ENCODE measurements at regions not wholly inside any gene's neighbourhood (a gene's known extent, or its start where the extent isn't known, plus 50 kb on each side); places are given as distances from the start of the nearest gene placed in this dataset.
A peak's percentile ranks its signal among the peaks of the same experiment; 100 is the strongest.
"Not testable (repeated sequence)": the region's sequence is repeated elsewhere in the genome, so short reads cannot be mapped to it uniquely, and the experiment has no call there.

DNA sequence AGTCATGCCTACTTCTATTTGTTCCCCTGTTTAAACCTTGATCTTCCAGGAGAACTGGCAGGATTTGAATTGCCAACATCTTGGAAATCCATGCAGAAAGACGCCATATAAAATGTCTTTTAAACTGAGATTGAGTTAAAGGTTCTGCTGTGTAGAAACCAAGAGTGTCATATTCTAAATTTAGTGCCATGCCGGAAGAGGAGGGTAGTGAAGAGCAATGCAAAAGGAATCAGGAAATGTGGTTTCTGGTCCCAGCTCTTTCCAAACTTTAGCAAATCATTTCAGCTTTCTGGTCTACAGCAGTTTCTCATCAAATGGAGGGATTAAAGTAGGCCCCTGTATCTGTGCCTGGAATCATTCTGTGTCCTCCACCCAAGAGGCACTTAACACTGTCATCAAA, 85.7 kb downstream of the BTG1 start:
- peak; percentile 67 to 73 for DNase-seq

DNA sequence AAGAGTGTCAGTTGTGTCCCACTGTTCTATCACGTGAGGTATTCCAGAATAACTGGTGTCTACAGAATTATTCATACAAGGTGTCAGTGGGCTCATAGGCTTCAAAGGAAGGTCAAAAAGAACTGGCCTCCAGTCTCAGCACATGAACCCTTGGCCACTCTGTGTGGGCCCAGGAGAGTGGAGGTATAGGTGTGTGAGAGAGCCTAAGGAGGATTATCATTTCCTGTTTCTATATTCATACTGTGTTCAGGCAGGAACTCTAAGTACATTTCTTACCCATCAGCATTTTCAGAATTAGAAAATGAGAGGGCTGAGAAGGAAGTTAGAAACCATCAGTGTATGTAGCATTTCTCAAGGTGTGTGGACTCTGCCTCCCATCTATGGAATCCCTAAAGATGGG, 87.0 kb downstream of the BTG1 start:
- DNase-seq: no peak

DNA sequence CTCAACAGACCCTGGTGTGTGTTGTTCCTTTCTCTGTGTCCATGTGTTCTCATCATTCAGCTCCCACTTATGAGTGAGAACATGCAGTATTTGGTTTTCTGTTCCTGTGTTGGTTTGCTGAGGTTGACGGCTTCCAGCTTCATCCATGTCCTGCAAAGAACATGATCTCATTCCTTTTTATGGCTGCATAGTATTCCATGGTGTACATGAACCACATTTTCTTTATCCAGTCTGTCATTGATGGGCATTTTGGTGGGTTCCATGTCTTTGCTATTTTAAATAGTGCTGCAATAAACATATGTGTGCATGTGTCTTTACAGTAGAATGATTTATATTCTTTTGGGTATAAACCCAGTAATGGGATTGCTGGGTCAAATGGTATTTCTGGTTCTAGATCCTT, 88.9 kb downstream of the BTG1 start:
- DNase-seq: not testable (repeated sequence)

DNA sequence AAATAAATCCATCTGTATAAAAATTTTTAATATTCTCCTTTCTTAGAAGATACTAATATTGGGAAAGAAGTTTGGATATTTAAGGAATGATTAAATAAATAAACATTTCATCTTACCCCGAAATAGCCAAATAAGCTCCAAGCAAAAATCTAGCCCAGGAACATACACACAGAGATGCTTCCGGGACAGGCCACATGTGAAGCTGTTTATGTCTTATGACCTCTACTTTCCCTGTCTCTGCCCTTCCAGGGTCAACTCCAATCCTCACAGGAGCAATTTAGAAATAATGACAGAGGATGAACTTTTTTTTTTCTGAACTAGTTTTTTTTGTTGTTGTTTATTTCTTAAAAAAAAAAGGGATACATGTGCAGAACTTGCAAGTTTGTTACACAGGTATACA, 89.4 kb downstream of the BTG1 start:
- no peak for DNase-seq

DNA sequence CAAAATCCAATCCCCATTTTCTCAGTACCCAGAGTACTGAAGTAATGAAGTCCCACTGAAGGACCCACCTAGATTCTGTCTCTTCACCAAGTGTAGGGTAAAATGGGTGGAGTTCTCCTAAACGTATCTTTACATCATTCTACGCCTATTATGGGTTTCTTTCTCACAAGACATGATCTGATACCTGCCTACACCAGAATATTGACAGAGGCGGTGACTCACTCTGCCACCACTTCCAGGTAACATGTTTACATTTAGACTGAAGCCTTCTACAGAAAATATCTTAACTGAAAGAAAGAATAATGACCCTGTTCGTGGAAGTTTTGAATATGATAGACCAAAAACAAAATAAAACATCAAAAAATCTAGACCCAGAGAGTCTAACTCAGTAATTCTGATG, 89.8 kb downstream of the BTG1 start:
- DNase-seq: no peak

DNA sequence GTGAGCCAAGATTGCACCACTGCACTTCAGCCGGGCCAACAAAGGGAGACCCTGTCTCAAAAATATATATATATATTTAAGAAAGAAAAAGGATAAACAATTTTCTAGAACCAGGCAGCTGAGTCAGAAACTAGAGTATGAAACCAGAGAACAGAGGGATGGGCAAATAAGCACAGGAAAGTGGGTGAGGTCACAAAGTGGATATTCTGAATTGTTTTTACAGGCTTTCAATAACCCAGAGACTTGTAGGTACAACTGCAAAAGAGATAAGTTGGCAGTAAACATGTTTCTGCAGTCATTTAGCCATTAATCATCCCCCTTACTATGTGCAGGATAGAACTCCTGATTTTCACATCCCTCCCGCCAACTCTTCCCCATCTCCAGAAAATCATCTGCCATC, 94.2 kb downstream of the BTG1 start:
- no peak for DNase-seq

DNA sequence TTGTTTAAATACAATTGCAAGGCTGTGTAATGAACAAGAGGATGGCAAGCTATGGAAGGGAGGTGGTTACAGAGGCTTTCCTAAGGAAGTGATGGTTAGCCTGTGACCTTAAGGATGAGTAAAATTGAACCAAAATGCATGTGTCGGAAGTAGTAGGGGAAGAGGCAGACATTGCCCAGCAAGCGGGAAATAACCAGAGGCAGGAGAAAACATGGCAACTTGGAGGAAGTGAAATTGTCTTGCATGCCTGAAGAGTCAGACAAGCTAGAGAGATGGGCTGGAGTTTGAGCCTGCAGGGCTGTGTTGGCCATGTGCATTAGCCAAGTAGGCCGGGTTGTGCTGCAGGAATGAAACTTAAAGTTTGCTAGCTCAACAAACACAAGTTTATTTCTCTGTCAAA, 96.2 kb downstream of the BTG1 start:
- no peak for DNase-seq

DNA sequence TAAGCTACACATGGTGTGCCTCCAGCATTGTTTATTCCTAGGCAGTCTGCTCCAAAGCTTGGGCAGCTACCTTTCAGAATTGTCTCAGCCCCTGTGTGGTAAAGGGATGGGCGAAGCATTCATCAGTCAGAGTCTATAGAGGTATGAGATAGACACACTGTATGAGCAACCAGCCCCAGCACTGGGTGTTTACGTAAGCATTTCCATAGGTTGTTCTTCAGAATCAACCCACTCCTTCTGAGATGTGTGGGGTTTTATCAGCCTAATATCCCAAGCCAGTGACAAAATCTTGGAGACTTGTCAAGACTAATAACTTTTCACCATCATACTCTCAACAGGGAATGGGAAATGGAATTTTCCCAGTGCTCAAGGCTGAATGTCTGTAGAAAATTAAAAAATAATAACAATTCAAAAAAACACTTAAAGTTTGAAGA, 98.2 kb downstream of the BTG1 start:
- no peak for DNase-seq

DNA sequence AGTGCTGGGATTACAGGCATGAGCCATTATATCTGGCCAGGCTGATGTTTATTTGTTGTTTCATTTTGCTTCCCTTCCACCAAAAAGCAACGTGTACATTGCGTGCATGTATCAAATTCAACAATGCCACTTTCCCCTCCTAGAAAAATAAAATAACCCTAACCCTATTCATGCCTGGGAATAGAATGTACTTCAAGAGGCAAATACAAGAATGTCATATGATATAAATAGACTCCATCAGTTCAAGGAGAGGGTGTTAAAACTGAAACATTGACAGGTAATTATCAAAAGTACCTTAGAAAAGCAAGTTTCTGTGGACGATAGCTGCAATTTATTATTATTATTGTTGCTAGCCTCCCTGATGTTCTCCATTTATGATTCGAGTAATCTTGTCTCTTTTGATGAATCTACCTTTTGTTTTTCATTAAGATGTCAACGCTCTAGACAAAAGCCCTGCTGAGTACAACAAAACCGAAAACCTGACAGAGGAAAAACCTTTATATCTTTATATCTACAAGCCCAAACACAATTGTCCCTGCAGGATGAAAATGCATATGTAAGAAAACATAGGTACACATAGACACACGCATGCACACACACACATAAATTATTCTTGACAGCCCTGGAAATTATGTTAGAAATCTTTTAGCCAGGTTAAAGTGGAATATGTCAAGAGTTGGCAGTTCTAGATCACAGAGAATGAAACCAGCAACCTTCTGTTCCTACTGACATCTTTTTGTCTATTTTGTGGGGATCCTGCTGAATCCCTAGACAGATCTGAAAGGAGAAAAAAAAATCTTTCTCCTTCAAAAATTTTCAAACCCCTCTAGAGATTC, 98.9 kb downstream of the BTG1 start:
- no peak for DNase-seq

DNA sequence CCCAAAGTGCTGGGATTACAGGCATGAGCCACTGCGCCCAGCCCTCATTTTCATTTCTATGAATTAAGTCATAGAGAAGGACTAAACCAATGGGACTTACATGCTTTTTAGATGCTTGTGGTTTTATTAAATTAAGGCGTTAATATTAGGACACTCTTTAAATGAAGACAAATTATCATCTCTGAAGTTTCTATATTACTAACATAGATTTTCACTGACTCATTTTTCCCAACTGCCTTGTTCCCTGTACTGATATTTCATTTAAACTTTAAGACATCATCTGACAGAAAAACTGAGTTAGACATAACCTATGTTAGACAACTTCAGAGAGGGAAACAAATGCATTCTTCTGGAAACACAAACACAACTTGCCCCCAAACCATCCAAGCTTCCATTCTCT, 99.8 kb downstream of the BTG1 start:
- DNase-seq: no peak

DNA sequence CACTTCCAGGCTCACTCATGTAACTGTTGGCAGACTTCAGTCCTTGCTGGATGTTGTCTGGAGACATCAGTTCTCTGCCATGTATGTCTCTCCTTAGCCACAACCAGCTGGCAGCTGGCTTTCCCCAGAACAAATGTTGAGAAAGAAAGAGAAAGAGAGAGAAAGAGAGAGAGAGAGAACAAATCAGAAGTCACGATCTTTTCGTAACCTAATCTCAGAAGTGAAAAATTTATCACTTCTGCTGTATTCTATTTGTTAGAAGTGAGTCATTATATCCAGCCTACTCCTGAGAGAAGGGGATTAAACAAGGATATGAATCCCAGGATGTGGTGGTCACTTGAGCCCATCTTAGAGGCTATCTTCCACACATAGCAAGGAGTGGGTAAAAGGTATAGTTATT, 101.2 kb downstream of the BTG1 start:
- DNase-seq: no peak

DNA sequence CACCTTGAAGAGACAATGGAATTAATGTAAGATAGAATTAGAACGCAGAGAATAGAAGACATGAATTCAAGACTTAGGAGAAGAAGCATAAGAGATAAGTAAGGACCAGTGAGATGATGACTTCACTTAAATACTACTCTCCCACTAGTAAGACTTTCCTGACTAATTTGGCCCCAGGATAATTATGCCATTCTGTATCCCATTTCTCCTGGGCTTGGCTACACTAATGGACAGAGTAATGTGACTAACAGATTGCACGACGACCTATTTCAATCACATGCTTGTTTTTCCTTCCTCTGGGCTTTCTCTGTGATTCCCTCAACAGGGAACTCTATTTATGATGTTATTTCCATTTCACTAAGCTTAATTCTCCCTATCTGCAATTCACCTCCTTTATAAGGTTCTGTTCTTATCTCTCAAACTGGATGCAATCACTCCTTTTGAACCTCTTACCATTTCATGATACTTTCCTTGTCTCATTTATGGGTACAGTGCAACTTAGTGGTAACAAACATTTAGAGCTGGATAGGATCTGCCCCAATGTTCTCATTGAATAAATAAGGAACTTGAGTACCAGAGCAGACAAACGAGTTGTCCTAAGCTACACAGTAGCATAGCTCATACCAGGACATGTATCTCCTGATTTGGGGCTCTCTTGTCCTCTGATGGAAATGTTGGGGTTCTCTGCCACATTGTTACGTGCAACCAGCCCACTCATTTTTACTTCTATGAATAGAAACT, 102.7 kb downstream of the BTG1 start:
- no peak for DNase-seq

DNA sequence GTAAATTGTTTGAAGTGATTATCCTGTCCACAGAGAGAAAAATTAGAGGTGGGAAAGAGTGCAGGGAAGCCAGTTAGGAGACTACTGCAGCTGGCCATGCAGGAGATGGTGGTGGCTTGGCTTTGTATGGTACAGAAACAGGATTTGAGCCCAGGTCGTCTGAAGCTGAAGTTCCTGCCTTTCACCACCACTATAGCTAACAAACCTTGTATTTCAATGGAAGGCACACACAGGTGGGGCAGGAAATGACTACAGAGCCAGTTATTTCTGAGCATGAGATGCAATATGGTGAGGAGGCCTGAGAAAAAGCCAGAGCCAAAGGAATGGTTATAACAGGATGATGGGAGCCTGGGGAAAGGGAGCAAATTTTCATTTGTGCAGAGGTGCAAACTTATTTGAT, 103.9 kb downstream of the BTG1 start:
- no peak for DNase-seq

DNA sequence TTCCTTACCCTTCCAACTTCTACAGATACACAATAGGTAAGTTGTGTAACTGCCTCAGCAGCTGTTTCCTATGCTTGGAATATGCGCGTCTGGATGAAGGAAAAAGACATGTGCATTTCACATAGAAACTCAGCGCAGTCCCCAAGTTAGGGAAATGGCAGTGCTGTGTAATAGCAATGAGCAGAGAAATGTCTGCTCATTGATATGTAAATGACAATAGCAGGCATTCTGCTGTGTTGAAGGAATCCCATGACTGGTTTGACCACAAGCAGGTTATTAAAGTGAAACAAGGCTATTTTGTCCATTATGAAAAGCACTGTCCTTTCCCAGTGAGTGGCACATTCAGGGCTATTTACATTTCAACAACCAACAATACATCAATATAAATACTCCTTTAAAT, 106.6 kb downstream of the BTG1 start:
- no peak for DNase-seq

DNA sequence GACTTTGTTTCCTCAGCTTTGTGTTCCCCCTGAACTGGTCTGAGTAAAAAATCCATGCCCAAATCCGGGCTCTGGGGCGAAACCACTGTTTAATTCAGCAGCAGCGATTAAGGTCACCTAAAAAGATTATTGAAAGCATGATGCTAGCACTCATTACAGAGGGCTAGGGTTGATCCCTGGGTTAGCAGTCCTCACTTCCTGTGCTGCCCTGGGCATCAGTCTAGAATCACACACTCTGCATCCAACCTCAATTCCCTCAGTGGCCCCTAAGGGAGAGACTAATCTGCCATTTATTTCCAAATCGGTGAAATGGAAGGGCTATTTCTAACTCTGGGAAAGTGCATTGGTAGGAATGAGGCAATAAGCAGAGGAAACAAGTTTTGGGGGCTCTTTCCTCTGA, 107.2 kb downstream of the BTG1 start:
- no peak for DNase-seq

DNA sequence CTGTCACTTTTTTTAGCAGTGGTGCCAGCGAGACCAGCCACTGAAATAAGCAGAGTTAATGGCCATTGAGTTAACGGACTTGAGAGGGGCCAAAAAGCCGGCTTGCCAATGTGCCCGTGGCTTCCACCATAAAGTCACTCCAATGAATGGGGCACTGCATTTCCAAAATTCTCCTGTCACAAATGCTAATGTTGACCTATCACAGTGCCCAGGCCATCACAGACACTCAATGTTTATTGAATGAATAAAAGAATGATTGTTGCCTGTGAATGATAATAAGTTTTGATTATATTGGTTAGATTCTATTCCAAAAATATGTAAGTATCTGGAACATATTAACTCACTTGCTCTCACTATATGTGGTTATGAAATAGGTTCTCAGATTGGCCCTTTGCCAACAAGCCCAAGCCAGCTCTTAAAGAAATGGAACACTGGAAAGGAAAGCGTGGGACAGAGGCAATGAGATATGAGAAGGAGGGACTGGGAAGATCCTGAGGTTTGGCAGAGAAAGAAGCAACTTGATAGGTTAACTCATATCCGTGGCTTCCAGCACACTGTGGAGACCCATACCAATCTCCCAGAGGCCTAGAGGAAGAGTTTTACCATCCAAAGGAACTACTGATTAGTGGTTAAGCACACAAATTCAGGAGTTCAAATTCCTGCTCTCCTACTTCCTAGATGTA, 108.7 kb downstream of the BTG1 start:
- DNase-seq: no peak

DNA sequence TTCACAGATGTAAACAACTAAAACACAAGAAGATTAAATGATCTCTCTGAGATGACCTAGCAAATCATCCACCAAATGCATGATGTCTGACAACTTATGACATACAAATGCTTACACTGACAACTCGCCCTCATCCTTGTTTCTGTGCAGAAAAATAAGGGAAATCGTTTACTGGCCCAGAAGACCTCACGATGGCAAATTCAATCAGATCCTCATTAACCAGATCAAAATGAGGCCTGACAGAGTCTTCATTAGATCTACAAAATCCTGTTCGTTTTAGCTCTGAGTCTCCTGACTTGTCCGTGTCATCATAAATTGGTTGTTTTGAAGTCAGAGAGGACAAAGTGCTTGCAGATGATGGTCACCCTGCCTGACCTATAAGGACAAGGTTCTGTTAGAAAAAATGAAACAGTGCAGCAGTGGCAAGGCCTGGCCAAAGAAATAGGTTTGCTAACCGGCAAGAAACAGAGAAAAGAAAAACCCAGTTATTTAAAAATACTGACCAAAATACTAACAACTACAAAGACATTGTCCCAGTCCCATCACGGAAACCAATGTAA, 109.5 kb downstream of the BTG1 start:
- DNase-seq: no peak

DNA sequence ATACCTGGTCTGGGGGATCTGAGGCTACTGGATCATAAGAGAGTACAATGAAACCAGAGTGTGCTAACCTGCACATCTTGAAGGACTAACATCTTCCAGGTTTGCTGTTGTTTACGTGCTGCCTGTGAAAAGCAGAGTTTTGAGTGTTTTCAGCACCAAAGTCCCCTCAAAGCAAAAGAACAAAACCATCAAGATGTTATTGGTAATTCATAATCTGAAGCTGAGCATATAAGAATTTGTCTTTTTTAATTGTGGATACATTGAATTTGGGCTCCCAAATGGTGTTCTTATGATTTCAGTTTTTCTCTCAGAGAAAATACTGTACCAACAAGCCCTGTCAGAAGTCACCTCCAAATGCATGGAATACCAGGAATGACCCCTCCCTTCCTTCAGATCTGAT, 110.2 kb downstream of the BTG1 start:
- DNase-seq: no peak

DNA sequence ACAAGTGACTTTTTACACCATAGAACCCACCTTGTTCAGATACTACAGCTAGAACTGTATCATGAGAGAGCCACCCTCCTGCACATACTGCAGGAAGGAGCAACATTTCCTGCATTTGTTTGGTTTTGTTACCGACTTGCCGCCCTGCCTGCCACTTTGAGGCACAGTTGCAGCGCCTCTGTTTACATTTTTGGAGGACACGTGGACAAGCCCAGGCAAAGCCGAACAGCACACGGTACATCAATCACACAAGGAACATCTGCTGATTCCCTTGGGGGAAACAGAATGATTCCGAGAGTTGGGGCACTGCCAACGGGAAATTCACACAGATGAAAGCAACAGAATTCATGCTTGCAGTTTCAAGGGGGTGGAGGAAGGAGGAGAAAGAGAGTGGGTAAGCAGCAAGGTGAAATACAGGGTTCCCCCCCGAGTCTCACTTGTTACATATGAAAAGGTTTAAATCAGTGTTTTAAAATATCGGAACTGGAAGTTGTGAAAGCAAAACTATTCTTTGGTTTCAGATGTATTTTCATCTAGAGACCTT, 110.7 kb downstream of the BTG1 start:
- no peak for DNase-seq

DNA sequence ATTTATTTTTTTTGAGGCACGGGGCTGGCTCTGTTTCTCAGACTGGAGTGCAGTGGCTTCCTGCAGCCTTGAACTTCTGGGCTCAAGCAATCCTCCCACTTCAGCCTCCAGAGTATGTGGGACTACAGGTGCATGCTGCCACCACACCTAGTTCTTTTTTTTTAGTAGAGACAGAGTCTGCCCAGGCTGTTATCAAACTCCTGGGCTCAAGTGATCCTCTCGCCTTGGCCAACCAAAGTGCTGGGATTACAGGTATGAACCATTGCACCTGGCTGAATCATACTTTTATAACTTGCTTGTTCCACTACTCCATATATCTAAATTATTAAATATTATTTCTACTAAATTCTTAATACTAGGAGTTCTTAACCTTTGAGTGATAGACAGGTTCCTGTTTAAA, 111.6 kb downstream of the BTG1 start:
- DNase-seq: no peak

DNA sequence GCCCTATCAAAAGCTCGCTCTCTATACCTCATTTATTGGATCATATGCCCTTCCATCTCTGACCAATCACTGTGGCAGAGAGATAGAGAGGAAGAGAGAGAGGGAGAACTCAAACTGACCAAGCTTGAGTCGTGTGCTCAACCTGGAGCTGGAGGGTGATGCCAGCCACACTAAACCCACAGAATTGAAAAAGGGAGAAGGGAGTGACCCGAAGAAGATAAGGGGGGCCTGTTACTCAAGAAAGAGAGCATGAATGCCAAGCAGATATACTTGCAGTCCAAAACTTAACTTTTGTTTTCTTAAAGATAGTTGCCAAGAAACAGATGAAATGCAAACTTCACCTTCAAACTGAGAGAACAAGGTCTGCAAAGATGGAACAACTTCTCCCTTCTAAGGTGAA, 112.7 kb downstream of the BTG1 start:
- DNase-seq: no peak

DNA sequence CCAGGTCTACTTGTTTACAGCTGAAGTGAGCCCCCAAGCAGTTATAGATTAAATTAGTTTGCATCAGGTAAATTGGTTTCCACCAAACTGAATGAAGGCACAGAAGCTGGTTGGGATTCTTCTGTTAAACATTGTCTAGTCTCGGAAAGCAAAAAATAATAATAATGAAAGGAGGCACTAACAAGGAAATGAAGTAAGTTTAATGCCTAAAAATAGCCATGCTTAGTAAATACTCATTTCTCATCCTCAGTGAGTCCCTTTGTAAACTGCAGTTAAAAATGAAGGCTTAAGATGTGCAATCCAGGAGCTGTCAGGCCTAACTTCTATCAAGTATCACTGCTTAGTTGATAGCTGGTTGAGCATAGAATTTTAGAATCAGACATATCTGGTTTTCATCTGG, 113.5 kb downstream of the BTG1 start:
- no peak for DNase-seq

DNA sequence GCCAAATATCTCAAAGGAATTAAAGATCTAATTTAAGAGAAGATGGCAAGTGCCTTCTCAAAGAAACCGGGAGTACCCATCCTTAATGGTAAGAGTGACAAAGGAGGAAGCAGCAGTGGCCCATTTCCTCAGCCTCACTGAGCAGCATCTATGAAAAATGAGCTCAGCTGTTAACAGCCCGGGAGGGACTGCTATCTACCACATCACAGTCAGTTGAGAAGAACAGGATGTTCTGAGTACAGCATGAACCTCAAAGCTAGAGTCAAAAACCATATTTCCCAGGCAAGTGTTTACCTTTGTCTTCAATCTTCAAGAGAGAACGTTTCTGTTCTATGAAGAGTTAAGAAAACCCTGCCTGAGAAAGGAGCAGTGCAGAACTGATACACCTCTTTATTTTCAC, 115.0 kb downstream of the BTG1 start:
- peak; percentile 25 to 32 for DNase-seq

All from Kasumi-1 (cell line).